HG03175 (cell line): ENCODE measurements at regions not wholly inside any gene's neighbourhood (a gene's known extent, or its start where the extent isn't known, plus 50 kb on each side); places are given as distances from the start of the nearest gene placed in this dataset.
"Not testable (repeated sequence)": the region's sequence is repeated elsewhere in the genome, so short reads cannot be mapped to it uniquely, and the experiment has no call there.

Experiments
- ATAC-seq: cut with Tn5 transposase; IDR thresholded peaks from one replicate; pipeline ENCODE4 v1.9.1; 2021; ENCODE audit warnings: mild to moderate bottlenecking, moderate library complexity; ENCODE audit not compliant: unreplicated experiment

- ATAC-seq: no peak
These were observed 175.0 kb downstream of the FAM43A start for GRCh38 chr3:194860725-194861124.

- ATAC-seq: no peak
These were observed 175.7 kb downstream of the FAM43A start for GRCh38 chr3:194861375-194861774.

GRCh38 chr3:194865061-194865460 is 179.4 kb downstream of the FAM43A start:
- no peak for ATAC-seq

- ATAC-seq: no peak
These were observed 179.9 kb downstream of the FAM43A start for GRCh38 chr3:194865615-194866014.

GRCh38 chr3:194866236-194866635 is 180.6 kb downstream of the FAM43A start:
- no peak for ATAC-seq

GRCh38 chr3:194867270-194867983 is 181.7 kb downstream of the FAM43A start:
- no peak for ATAC-seq

GRCh38 chr3:194868831-194869230 is 183.1 kb downstream of the FAM43A start:
- no peak for ATAC-seq

GRCh38 chr3:194869482-194870169 is 183.9 kb downstream of the FAM43A start:
- ATAC-seq: no peak

- no peak for ATAC-seq
These were observed 184.9 kb downstream of the FAM43A start for GRCh38 chr3:194870394-194871110.

GRCh38 chr3:194871143-194871863 is 185.6 kb downstream of the FAM43A start:
- ATAC-seq: no peak

- no peak for ATAC-seq
These were observed 186.4 kb downstream of the FAM43A start for GRCh38 chr3:194871864-194872668.

- ATAC-seq: no peak
These were observed 186.9 kb downstream of the FAM43A start for GRCh38 chr3:194872669-194872977.

GRCh38 chr3:194873474-194873873 is 187.8 kb downstream of the FAM43A start:
- ATAC-seq: not testable (repeated sequence)

- no peak for ATAC-seq
These were observed 188.5 kb downstream of the FAM43A start for GRCh38 chr3:194874206-194874605.

- ATAC-seq: no peak
These were observed 189.1 kb downstream of the FAM43A start for GRCh38 chr3:194874783-194875182.

GRCh38 chr3:194875581-194876402 is 190.1 kb downstream of the FAM43A start:
- no peak for ATAC-seq

- no peak for ATAC-seq
These were observed 190.9 kb downstream of the FAM43A start for GRCh38 chr3:194876403-194877095.

- no peak for ATAC-seq
These were observed 191.8 kb downstream of the FAM43A start for GRCh38 chr3:194877291-194878119.
